HG03135 (cell line): ENCODE measurements at regions not wholly inside any gene's neighbourhood (a gene's known extent, or its start where the extent isn't known, plus 50 kb on each side); places are given as distances from the start of the nearest gene placed in this dataset.

Source experiments
- ATAC-seq: cut with Tn5 transposase; IDR thresholded peaks from one replicate; pipeline ENCODE4 v1.9.1; 2021; ENCODE audit warnings: mild to moderate bottlenecking, moderate library complexity; ENCODE audit not compliant: unreplicated experiment

DNA sequence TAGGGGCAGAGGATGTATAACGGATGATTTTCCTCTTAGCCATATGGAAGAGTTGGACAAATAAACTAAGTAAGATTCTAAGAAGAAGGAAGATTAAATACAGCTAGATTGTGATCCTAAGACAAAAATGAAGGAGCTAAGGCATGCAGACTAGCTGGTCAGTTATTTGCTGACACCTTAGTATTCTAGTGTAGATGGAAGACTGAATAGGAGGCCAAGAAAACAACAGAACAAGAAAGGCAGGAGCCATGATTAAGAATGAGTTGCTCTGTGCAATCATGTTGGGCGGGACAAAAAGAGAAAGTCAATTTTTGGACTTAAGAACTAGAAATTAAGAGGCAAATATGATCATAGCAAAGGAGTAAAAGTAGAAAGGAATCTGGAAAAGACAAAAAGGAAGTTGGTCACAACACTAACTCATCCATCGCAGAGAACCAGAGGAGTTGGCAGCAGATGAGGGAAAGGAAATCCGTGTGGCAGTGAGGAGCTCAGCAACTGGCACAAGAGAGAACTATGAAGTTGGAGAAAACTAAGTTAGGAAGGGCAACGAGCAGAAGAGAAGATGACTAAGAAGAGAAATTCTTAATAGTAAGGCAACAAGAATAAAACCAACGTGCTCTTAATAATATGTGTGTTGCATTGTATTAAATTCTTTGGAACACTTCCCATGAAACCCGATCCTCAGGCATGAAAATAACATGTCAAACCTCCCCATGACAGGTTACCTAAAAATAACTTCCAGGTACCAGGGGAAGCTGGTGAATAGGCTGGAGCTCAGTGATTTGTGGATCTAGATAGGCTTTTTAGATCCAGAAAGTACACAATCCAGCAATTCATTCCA, 234.4 kb downstream of the LTN1 start:
- ATAC-seq = no peak

DNA sequence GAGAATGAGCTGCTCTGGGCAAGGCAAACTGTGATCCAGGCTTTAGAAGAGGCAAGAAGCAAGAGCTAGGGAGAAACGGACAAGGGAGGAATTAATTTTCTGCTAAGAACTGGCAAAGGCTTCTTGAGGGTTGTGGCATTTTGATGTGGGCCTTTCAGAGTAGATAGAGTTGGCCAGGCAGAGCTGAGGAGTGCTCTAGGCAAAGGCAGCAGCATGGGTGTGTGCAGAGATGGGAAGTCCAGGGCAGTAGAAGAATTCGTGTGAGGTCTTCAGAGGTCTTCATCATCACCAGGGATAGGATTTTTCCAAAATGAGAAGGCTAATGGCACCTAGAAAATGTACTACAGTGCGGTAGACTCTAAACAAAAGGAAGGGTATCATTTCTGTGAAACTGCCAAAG, 237.8 kb downstream of the LTN1 start:
- no peak for ATAC-seq

DNA sequence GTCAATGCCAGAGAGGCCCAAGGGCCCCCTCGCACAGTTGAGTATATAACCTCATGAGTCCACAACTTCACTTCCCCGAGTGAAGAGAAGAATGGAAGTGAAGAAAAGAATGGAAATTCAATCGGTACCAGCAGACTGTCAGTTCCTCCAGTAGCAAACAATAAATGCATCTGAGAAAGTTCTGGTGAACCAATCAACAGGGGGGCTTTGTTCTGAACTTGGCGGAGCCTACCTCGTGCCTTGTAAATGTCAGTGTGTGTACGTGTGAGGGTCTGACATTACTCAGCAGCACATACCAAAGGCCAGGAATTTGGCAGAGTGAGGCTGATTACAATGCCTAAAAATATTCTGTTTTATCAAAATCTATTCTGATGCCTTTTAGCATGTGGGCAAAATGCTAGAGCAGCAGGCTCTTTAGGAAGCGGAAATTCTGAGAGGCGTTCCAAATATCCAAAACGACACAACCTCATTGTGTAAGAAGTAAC, 238.5 kb downstream of the LTN1 start:
- no peak for ATAC-seq

DNA sequence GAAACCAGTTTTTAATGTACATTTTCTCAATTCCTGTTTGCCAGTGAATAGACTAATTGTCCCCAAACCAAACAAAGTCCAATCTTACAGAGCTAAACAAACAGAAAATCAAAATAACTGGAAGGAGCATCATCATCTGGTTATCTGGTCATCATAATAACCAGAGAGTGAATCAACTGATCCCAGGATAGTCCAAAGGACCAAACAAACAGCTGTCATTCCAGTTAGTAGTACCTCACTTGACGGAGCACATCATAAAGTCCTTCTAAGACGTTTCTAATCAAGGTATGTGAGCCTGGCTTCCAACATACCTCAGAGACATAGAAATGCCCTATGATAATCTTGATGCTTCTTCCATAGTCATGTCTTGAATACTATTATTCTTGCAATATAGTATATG, 240.5 kb downstream of the LTN1 start:
- ATAC-seq = no peak

DNA sequence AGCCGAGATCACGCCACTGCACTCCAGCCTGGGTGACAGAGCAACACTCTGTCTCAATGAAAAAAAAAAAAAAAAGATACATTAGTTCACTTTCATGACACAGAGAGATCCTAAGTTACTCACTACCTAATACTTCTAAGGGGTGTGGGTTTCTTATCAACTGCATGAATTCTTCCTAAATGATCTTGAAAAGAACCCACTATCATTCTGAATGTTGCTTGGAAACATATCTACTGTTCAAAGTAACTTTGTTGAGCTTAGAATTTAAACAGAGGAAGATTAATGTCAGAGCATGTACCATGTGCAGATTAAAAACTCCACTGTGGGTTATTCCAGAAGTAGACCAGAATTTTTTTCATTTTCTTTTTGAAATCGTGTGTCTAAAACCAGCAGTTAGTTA, 241.5 kb downstream of the LTN1 start:
- ATAC-seq = no peak

DNA sequence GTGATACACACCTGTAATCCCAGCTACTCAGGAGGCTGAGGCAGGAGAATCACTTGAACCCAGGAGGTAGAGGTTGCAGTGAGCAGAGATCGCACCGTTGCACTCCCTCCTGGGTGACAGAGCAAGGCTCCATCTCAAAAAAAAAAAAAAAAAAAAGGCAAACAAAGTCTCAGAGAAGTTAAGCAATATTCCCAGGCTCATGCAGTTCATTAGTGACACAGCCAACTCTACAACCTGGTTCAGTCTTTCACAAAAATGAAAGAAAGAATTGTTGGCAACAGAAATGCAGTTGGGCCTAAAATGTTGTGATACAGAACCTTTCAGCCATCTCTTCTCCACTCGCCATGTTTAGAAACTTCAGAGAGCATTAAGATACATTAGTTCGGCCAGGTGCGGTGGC, 242.1 kb downstream of the LTN1 start:
- no peak for ATAC-seq

DNA sequence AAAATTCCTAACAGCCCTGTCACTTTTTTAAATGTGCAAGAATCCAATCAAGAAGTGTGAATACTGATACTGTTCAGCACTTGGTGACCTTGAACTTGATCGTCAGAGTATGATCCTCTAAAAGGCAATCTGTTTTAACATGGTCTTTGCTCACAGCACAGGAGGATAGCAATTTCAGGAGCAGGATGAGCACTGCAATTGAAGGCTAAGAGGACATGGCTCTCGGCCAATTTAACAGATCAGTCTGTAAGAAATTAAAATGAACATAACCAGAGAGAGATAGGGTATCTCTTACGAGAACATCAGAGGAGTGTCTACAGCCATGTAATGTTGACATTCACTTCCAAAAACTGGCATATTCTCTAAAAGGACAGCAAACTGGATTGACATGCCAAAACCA, 243.1 kb downstream of the LTN1 start:
- no peak for ATAC-seq

DNA sequence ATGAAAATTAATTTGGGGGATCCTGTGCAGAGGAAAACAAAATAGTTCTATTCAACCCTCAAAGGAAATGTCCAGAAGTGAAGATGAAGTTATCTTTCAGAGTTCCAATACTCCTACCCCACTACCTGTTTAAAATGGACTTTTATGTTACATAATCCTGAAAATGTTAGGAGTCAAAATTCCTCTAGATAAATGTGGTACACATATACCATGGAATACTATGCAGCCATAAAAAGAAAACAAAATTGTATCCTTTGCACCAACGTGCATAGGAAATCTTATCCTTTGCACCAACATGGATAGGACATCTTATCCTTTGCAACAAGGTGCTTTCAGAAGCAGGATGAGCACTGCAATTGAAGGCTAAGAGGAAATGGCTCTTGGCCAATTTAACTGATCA, 245.2 kb downstream of the LTN1 start:
- ATAC-seq = no peak

DNA sequence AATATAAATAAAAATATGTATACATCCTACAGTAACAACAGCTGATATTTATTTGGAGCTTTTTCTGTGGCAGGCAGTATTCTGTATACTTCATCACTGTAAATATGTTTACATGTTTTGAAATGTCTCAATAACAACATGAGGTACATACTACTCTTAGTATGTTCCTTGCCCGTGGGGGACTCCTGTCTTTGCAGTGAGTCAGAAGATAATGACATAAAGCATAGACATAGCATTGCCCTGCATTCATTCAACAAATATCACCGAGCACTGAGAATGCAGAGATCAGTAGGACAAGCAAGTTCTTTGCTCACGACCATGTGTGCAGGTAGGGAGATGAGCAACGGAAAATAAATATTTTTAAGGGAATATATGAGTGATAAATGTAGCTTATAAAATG, 246.5 kb downstream of the LTN1 start:
- ATAC-seq = no peak

DNA sequence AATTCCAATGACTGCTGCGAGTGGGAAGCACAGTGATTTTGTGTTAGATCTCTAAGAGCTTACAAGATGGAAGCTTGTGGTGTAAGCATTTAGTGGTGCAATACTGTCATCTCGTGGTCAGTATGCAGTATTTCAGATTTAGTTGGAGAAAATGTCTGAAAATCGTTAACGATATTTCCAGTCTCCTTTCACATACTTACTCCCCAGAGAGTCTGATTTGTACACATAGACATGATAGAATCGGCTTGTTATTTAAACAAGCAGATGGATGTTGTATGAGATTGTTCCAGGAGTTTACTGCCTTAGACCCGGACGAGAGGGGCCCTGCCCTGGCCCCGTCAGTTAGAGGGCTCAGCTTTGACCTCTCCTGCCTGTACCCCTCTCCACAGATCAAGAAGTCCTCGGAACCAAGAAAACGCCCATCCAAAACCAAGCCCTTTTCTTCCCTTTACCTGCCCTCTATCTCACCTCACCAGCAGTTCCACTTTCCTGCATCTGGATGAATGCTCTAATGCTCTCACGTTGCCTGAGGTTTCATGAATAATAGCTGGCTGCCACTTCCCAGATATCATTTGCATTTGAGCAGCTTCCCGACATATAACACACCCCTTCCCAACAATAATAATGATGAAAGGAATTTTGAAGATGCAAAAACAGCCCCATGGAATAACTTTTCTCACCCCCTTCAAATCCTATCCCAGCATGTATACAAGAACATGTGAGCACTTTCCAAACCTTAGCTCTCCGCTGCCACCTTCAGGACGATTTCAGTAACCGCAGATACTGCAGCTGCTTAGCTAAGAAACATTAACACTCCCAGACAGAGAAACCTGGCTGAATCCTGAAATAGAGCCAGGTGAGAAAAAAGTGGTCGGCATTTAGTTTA, 247.3 kb downstream of the LTN1 start:
- peak; percentile 75 for ATAC-seq

DNA sequence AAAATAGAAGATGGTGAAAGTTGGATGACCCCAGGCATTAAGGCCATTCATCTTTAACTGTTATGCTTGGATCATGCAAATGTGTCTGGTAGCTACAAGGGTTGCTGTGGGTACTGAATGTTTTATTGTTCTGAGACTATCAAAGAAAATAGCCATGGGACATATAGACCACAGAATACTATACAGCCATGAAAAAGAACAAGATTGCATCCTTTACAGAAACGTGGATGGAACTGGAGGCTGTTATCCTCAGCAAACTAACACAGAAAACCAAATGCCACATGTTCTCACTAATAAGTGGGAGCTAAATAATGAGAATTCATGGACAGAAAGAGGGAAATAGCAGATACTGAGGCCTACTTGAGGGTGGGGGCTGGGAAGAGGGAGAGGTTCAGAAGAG, 249.0 kb downstream of the LTN1 start:
- no peak for ATAC-seq

DNA sequence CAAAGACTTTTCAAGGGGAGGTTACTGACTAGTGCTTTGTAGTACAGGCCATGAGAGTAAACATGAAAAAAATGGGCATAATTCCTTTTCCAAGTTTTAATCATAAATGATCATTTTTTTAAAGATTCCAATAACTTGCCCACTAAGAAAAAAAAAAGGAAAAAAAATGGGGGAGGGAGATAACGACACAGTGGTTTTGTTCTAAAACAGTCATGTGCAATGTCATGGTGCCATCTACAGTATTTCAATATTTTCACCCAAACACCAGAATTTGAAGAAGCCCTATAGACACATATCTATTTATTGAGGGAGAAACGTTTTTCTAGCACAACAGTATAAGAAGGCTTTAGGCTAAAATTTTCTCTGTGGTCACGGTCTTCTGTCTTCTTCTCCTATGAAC, 250.2 kb downstream of the LTN1 start:
- no peak for ATAC-seq

DNA sequence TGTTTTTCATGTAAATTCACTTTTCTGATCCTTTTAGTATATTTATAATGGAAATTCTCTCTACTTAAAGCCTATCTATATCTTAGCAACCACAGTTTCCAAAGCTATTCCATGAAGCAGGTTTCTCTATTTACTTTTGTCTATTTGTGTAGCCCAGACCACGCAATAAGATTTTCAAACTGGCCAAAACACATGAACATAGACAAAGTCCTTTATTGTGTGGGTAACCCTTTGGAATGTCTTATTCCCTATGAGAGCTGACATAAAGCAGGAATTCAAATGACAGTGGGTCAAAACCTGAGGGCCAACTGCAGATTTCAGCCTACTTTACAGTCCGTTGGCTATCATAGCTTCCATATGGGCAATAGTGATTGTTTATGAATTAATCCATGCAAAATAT, 252.6 kb downstream of the LTN1 start:
- ATAC-seq = no peak

DNA sequence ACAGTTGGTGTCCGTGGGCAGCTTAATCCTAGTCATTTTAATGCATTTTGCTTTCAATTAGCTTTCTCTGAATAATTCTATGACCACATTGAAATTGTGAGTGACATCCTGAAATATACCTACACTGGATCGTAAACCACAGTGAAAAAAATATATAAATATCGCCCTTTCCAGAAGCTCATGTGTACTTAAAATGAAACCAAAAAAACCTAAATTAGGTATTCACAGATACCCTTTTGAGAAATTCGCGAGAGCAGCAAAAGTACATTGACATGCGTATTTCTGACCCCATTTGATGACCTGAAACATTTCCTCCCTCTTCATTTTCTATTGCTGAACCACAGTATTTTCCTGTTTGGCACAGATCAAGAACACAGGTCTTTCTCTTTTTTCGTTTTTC, 253.8 kb downstream of the LTN1 start:
- no peak for ATAC-seq

DNA sequence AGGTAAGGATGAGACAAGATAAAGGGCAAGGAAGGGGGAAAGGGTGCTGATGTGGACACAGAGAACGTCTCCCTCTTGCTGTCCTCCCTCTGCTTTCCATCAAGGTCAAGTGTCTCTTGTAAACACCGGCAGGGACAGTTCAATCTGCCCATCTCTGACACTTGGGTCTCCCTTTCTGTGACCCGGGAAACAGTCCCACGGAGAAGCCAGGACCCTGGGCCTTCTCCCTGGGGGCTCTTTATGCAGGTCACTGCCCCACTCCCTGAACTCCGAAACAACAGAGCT, 254.3 kb downstream of the LTN1 start:
- no peak for ATAC-seq

DNA sequence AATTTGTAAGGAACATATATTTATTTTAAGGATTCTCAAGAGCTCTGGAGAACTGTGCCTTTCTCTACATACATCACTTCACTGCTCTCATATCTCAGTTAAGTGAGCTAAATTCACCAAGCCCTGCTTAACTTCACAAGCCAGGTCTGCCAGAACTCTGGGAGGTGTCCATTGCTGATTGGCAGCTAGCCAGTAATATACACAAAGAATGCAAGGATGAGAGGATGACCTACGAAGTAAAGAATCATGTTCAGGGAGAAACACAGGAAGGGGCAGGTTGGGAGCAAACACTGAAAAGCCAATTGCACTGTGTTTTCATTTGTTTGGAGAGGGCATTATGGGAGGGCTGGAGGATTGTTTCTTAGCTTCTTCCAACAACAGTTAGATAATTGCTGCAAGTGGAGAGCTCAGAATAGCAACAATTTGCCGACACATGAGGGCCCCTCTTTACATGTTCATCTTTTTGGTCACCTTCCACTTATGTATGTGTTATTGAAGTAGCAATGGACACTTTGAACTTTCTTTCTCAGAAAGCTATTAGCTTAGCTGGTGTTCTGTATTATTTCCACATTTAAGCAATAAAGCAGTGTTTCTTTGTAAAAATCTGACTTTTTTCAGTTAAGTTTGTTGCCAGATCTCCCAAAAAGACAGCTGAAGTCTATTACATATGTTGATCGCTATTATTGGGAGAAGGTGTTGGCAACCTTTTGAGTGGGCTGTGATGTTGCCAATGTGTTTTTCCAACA, 254.8 kb downstream of the LTN1 start:
- ATAC-seq = no peak

DNA sequence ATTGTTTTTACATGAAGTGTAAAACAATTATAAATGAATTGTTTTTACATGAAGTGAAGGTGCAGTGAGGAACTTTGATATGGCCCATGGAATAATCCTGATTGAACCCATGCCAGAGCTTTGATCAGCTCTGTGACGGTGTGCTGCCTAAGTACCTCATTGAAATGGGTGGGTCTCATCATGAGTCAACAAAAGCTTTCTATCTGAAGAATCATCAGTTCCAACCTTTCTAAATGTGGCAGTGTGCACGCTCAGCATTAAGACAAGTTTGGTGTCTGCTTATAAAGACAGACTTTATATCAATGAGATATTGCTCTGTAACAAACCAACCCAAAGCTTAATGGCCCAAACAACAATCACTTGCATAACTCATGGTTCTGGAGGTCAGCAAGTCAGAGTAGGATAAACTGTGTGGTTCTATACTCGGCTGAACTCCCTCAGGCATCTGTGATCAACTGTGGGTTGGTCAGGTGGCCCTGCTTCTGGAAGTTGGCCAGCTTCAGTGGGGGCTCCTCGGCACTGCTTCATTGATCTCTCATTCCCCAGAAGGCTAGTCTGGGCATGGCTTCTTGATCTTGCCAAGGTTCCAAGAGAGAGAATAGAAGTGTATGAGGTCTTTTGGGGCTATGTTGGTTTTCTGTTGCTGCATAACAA, 258.0 kb downstream of the LTN1 start:
- no peak for ATAC-seq

DNA sequence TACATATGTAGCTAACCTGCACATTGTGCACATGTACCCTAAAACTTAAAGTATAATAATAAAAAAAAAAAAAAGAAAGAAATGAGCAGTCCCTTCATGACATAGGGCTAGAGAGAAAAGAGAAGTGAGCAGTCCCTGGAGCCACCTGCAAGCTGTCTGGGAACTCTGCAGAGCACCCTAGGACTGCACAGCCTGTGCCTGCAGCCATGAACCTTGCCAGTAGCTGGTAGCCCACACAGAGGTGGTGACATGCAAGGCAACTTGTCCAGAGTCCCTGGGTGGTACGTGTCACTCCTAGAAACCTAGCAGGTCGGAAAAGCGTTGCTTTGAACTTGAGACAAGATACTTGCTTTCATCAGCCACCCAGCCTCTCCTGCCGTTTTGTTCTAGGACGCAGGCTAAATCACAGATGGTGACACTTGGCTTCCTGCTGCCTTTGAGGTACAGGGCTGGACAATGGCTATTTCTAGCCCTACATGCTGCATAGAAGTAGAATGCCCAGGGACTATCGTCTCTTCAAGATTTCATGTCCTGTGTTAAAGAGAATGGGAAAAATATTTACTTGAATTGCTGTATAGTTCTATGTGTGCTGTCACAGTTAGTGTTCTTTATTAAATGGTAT, 260.9 kb downstream of the LTN1 start:
- no peak for ATAC-seq

DNA sequence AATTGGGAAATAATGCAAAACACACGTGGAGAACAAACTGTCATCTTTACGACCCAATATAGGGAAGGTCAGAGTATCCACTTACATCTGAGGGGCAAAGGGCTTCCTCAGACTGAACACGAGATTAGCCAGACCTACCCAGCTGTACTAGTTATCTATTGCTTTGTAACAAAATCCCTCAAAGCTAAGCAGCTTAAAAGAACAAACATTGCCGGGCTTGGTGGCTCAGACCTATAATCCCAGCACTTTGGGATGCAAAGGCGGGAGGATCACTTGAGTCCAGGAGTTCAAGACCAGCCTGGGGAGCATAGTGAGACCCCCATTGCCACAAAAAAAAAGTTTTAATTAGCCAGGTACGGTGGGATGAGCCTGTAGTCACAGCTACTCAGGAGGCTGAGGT, 262.8 kb downstream of the LTN1 start:
- no peak for ATAC-seq

DNA sequence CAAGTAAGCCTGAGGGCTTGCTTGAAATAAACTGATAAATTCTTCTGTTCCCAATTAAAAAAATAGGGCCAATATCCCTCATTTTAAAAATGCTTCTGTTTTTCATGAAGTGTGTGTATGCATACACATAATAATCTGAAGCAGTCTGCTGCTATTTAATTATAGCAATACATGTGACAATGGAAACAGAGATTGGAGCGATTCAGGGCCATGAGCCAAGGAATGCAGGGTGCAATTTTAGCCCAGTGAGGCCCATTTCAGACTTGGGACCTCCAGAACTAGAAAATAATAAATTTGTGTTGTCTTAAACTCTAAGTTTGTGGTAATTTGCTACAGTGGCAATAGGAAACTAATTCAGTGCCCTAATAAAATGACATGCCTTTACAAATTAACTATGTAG, 264.9 kb downstream of the LTN1 start:
- ATAC-seq = no peak

DNA sequence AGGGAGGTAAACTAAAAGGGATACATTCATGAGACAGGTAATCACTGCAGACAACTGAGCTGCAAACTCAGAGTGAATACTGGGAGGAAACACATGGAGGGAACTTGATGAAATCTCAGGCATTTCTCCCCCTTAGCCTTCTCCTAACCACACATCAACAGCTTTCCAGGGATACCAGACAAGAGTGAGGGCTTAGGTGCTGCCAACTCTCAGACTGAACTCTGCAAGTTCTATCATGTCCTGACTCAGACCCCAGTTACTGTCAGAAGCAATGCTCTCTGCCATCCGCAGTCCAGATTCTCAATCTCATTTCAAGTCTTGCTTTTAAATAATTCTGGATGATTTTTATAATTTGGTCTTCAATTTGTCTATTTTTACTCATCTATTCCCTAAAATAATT, 267.3 kb downstream of the LTN1 start:
- no peak for ATAC-seq
